Activated T-helper 1 cell treated with Interleukin-2 at 50 U/mL for 16 hours (primary cell): ENCODE measurements at regions not wholly inside any gene's neighbourhood (a gene's known extent, or its start where the extent isn't known, plus 50 kb on each side); places are given as distances from the start of the nearest gene placed in this dataset.

ENCODE experiments used
- DNase-seq: peaks from one replicate; pipeline ENCODE4 v3.0.0-alpha.2; 2020; ENCODE audit warnings: low read depth

- no peak for DNase-seq
These were observed 358.4 kb downstream of the TMEM38B start for GRCh38 chr9:106052735-106053134.

GRCh38 chr9:106056328-106056727 lies 362.0 kb downstream of the TMEM38B start:
- no peak for DNase-seq

GRCh38 chr9:106058460-106058859 lies 364.1 kb downstream of the TMEM38B start:
- DNase-seq: no peak

DNA sequence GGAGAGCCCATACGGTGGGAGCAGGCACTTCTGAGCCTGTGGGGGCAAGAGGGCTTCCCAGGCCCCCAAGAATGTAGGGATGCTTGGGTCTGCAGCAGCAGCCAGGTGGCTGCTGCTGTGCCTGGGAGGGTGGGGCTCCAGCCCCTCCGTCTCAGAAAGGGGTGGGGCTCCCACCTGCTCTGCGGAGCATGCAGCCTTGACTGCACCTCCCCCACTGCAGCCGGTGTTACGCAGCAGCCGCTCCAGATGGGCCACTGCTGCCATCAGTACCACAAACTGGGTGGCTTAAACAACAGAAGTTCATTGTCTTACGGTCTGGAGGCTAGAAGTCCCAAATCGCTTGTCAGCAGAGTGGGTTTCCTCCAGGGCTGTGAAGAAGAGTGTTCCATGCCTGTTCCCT lies 365.5 kb downstream of the TMEM38B start:
- DNase-seq: no peak

DNA sequence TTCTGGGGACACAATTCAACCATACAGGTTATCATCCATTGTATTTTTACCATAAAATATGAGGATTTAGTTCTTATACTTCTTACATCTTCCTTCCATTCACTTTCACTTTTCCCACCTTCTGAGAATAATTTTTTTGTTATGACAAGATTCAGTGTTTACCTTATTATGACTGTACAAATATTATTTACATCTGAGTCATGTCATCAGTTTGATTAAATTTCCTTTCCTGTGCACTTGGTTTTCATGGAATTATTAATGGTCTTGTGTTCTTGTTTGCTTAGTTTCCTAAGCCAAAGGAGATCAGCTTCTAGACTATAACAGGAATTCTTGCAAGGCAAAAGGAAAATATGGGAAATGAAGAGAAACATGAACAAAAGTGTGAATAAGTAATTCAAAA lies 366.5 kb downstream of the TMEM38B start:
- no peak for DNase-seq

DNA sequence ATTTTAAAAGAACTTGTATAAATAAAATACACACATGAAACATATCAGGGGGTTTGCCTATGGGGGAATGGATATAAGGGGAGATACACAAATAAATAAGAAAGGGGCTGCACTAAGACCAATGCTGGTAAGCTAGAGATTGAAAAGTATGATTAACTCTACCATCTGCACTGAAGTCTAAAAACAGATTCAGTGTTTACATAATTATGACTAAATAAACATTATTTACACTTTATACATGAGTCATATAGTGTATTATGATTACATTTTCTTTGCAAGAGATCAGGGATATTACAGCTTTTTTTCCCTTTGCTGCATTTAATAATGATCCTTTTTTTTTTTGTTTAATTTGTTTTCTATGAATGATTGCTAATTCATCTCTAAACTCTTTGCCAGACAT lies 367.9 kb downstream of the TMEM38B start:
- no peak for DNase-seq

DNA sequence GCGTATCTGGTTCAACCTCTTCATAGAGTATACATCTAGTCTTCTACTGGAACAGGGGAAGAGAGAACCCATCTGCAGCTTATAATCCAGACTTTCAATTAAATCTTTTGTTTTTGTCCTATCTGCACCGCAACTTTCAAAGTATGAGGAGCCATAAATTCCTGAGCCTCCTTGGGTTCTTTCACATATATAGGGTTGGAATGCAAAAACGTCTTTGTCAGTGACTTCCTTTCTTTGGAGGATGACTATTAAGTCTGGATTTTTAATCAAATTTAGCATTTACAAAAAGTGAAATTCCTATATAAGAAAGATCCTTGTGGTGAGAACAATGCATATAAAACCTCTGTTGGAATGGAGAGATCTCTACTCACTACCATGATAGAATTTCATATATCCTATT lies 370.8 kb downstream of the TMEM38B start:
- DNase-seq: no peak

DNA sequence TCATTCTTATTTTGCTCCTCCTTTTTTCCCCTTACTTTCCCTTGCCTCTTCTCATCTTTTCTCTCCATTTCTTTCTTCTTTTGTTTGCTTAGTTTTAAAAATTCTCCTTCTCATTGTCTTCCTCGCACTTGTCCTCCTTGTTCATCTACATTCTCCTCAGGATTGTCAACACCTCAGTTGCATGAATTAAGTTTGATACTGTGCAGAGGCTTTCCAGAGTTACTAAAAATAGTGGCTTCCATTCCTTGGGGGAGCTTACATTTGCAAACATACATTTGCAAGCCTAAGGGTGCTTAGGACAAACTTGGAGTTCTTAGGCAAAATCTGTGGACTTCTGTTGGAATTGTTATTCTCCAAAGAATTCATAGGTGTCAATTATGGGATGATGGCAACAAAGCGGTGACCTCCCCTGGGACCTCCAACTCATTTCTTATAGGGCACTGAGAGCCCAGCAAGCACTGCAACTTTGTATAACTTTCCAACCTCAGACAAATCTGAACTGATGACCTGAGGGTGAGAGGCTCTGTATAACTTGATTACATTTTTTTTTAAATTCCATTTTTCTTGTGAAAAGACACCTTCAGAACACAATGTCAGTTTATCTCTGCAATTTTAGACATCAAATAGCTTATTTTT lies 371.4 kb downstream of the TMEM38B start:
- DNase-seq: no peak

- DNase-seq: no peak
These were observed 372.7 kb downstream of the TMEM38B start for GRCh38 chr9:106066940-106067524.

- no peak for DNase-seq
These were observed 374.9 kb downstream of the TMEM38B start for GRCh38 chr9:106069241-106069640.

- no peak for DNase-seq
These were observed 378.1 kb downstream of the TMEM38B start for GRCh38 chr9:106072421-106072820.

DNA sequence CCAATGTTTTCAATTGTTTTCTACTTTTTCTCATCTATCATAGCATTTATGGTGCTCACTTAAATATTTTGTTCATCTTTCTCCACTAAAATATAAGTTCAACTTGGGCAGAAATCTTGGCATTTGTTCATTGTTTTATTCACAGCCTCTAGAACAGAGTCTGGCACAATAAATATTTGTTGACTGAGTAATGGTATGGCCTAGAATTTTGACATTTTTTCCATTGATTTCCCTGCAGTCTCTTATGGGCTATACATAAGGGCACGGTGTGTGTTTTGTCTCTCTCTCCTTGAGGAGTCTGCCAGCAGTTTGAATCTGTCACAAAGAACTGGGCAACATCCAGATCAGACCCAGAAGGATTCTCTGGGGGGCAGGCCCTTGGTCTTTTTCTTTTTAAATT lies 379.7 kb downstream of the TMEM38B start:
- no peak for DNase-seq

GRCh38 chr9:106075236-106075959 lies 381.1 kb downstream of the TMEM38B start:
- DNase-seq: no peak

GRCh38 chr9:106075960-106076327 lies 381.6 kb downstream of the TMEM38B start:
- no peak for DNase-seq

DNA sequence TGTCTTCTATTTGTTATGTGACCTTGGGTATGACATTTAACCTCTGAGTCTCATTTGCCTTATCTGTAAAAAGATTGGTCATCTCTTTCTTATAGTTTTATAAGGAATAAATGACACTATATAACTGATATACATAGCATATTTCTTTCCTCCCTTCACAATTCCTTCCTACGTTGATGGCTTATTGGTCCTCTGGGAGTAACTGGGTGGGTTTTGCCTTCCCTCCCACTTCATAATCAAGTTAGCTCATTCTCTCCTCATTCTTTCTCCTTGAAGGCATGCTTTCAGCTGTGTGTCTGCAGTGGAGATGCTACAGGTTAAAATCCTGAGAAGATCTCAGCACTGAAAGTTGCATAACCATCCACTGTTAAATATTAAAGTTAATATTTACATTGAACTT lies 382.4 kb downstream of the TMEM38B start:
- no peak for DNase-seq

- DNase-seq: no peak
These were observed 383.4 kb downstream of the TMEM38B start for GRCh38 chr9:106077731-106078130.

DNA sequence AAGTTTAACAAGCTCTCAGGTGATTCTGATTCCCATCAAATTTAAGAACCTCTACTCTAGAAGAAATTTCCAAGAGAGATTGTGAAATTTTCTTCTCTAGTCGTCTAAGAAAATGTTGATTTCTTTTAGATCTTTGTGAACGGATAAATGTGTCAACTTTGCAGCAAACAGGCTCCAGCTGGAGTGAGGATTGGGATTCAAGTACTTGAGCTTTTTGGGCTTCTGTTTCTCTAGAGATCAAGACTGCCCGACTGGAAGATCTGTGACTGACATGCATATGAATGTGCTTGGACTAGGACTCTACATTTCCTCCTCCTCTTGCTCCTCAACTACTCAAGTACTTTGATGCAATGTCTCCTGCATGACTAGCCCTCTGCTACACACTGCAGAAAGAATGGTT lies 388.3 kb downstream of the TMEM38B start:
- no peak for DNase-seq

- no peak for DNase-seq
These were observed 390.4 kb downstream of the TMEM38B start for GRCh38 chr9:106084702-106085101.

DNA sequence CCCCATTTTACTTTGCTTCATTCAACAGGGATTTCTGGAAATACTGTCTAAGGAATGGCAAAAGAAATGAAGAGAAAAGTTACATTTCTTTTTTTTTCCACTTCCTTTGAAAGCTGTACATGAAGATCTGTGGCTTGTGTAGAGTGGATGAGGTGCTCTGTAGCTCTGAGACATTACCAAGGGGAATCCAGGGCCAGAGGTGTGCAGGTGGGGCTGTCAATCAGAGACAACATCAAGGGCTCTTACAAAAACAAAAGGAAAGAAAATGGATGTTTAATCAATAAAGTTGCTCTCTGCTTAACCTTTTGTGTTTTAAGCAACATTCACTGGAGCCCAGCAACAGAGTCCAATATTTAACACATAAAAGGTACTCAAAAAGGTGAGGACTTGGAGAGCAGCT lies 391.1 kb downstream of the TMEM38B start:
- DNase-seq: no peak

DNA sequence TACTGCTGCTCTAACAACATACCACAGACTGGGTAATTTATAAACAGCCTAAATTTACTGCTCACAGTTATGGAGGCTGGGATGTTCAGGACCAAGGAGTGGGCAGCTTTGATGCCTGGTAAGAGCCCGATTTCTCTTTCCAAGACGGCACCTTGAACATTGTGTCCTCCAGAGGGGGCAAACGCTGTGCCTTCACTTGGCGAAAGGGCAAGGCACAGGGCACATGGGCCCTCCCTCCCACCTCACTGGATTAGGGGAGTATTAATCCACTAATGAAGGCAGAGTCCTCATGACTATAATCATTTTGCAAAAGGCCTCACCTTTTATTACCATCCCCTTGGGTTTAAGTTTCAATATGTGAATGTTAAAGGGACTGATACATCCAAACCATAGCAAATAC lies 397.7 kb downstream of the TMEM38B start:
- no peak for DNase-seq

GRCh38 chr9:106102821-106103220 lies 408.5 kb downstream of the TMEM38B start:
- DNase-seq: no peak

- DNase-seq: no peak
These were observed 410.5 kb downstream of the TMEM38B start for GRCh38 chr9:106104887-106105286.

DNA sequence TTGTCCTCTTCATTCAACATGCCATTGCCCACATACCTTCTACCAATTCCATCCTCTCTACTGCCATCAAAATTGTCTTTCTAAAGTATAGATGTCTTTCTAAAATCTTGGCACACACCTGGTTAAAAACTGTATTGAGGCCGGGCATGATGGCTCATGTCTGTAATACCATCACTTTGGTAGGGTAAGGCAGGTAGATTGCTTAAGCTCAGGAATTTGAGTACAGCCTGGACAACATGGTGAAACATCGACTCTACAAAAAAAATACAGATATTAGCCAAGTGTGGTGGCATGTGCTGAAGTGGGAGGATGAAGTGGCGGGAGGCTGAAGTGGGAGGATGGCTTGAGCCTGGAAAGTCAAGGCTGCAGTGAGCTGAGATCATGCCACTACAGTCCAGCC lies 412.1 kb downstream of the TMEM38B start:
- DNase-seq: no peak

DNA sequence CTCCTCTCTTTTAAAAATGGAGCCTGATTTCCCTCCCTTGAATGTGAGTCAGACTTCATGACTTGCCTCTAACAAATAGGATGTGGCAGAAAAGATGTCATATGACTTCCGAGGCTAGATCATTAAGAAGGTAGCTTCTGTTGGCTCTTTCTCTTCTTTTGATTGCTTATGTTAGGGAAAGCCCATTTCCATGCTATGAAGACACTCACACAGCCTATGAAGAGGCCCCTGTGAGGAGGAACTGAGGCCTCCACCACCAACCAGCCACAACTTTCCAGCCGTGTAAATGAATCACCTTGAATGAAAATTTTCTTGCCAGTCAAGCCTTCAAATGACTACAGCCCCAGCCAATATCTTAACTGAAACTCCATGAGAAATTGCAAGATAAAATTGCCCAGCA lies 413.4 kb downstream of the TMEM38B start:
- no peak for DNase-seq
